Nephron progenitor cell (in vitro differentiated cells): ENCODE measurements at regions not wholly inside any gene's neighbourhood (a gene's known extent, or its start where the extent isn't known, plus 50 kb on each side); places are given as distances from the start of the nearest gene placed in this dataset.

ENCODE experiments used
- DNase-seq: peaks from one replicate; pipeline ENCODE4 v3.0.0; 2021
- H3K27ac Mint-ChIP-seq: 2 replicates; pipeline ENCODE4 v1.8.0; 2021; ENCODE audit warnings: mild to moderate bottlenecking, moderate library complexity, mixed read lengths
- H3K27me3 Mint-ChIP-seq: 2 replicates; pipeline ENCODE4 v1.8.0; 2021; ENCODE audit warnings: mild to moderate bottlenecking, low read depth, mixed read lengths; ENCODE audit not compliant: poor library complexity
- H3K36me3 Mint-ChIP-seq: 2 replicates; pipeline ENCODE4 v1.8.0; 2021; ENCODE audit warnings: low read depth, mixed read lengths
- H3K4me1 Mint-ChIP-seq: 2 replicates; pipeline ENCODE4 v1.8.0; 2021; ENCODE audit warnings: mixed read lengths
- H3K4me3 Mint-ChIP-seq: 2 replicates; pipeline ENCODE4 v1.8.0; 2021; ENCODE audit warnings: mild to moderate bottlenecking, moderate library complexity, mixed read lengths
- H3K9me3 Mint-ChIP-seq: 2 replicates; pipeline ENCODE4 v1.8.0; 2021; ENCODE audit warnings: mild to moderate bottlenecking, moderate library complexity, mixed read lengths
- CTCF ChIP-seq: fragments of 200-600 bp; sonication (generic); IDR thresholded peaks from 2 replicates; pipeline ENCODE4 v1.5.0; 2021; ENCODE audit warnings: antibody characterized with exemption

GRCh38 chr4:165743422-165743821 lies 129.6 kb upstream of the TLL1 start:
- DNase-seq: no peak
- H3K36me3 Mint-ChIP-seq: no peaks in the 10 kb centered on the region
- no peaks in the 10 kb centered on the region for H3K27me3 Mint-ChIP-seq

DNA sequence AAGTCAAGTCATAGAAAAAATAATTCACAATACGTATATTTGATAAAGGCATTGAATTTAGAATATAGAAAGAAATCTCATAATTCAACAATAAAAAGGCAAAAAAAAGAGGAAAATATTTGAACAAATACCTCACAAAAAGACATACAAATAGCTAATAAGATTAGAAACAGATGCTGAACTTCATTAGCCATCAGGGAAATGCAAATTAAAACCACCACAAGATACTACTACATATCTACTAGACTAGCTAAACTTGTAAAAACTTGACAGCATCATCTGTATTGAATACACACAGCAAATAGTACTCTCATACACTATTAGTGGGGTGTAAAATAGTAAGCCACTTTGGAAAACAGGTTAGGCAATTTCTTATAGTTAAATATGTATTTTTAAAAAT lies 128.7 kb upstream of the TLL1 start:
- H3K27ac Mint-ChIP-seq: no peak overlapping the region
- H3K9me3 Mint-ChIP-seq: no peaks in the 10 kb centered on the region
- no peak for TF ChIP-seq CTCF
- H3K27me3 Mint-ChIP-seq: no peaks in the 10 kb centered on the region
- no peak overlapping the region for H3K4me3 Mint-ChIP-seq
- no peaks in the 10 kb centered on the region for H3K36me3 Mint-ChIP-seq
- no peak for DNase-seq
- H3K4me1 Mint-ChIP-seq: no peaks in the 10 kb centered on the region

More at GRCh38 chr4:165743422-165743821, 129.6 kb upstream of the TLL1 start:
- Mint-ChIP-seq H3K4me3 (no peak overlapping the region), H3K4me1 (no peaks in the 10 kb centered on the region), H3K27ac (no peak overlapping the region), H3K9me3 (no peaks in the 10 kb centered on the region)
- no peak for TF ChIP-seq CTCF

DNA sequence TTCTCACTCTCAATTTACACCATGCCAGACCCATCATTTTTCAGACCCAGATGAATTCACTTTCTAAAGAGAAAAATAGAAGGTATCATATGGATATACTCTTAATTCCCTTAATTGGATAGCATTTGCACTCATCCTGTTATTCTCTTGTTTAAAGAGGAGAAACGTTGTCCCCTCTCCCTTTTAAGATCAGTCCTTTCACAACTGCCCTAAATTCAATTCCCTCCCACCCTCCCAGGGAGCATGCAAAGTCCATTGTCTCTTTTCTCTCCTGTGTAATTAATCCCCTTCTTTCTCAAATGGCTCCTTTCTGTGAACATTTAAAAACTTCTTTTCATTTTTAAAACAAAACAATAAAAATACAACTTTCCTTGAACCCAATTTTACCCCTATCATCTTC lies 124.7 kb upstream of the TLL1 start:
- no peak overlapping the region for H3K4me3 Mint-ChIP-seq
- H3K27me3 Mint-ChIP-seq: no peaks in the 10 kb centered on the region
- no peaks in the 10 kb centered on the region for H3K9me3 Mint-ChIP-seq
- TF ChIP-seq CTCF: no peak
- no peaks in the 10 kb centered on the region for H3K4me1 Mint-ChIP-seq
- DNase-seq: no peak
- H3K36me3 Mint-ChIP-seq: no peaks in the 10 kb centered on the region
- H3K27ac Mint-ChIP-seq: no peak overlapping the region

- no peak overlapping the region for H3K27ac Mint-ChIP-seq
- no peaks in the 10 kb centered on the region for H3K9me3 Mint-ChIP-seq
- no peak for DNase-seq
- H3K4me3 Mint-ChIP-seq: no peak overlapping the region
- H3K4me1 Mint-ChIP-seq: no peaks in the 10 kb centered on the region
- peaks cover 2% of the 10 kb centered on the region for H3K27me3 Mint-ChIP-seq
- TF ChIP-seq CTCF: no peak
- no peaks in the 10 kb centered on the region for H3K36me3 Mint-ChIP-seq
Measured at GRCh38 chr4:165751882-165752281, 121.2 kb upstream of the TLL1 start.

DNA sequence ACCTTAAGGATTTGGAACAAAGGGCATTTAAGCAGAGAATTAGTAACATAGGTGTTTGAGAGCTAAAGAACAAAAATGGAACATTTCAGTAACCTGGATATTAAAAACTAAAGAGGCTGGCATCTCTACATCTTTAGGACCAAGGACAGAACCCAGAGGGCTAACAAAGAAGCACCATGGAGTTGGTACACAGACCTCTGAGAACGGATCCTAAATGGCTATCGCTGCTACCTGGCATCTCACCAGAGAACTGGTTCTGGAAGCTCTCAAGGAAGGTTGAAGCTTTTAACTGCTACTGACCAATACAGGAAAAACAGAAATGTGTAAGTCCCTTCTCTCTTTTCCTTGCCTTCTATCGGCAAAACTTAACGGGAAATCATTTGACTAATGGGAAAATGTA lies 118.4 kb upstream of the TLL1 start:
- Mint-ChIP-seq H3K27me3 (peaks cover 2% of the 10 kb centered on the region), H3K27ac (no peak overlapping the region), H3K4me1 (no peaks in the 10 kb centered on the region), H3K4me3 (no peak overlapping the region), H3K9me3 (no peaks in the 10 kb centered on the region), H3K36me3 (no peaks in the 10 kb centered on the region)
- TF ChIP-seq CTCF: no peak
- DNase-seq: no peak

GRCh38 chr4:165756836-165757235 lies 116.2 kb upstream of the TLL1 start:
- TF ChIP-seq CTCF: no peak
- H3K27me3 Mint-ChIP-seq: peaks cover 2% of the 10 kb centered on the region

More at GRCh38 chr4:165756836-165757235, 116.2 kb upstream of the TLL1 start:
- Mint-ChIP-seq H3K36me3 (no peaks in the 10 kb centered on the region), H3K4me3 (no peak overlapping the region), H3K27ac (no peak overlapping the region), H3K9me3 (no peaks in the 10 kb centered on the region), H3K4me1 (no peaks in the 10 kb centered on the region)
- DNase-seq: no peak
